HG02973 (cell line): ENCODE measurements at regions not wholly inside any gene's neighbourhood (a gene's known extent, or its start where the extent isn't known, plus 50 kb on each side); places are given as distances from the start of the nearest gene placed in this dataset.
A peak's percentile ranks its signal among the peaks of the same experiment; 100 is the strongest.
"Not testable (repeated sequence)": the region's sequence is repeated elsewhere in the genome, so short reads cannot be mapped to it uniquely, and the experiment has no call there.

Source experiments
- ATAC-seq: cut with Tn5 transposase; IDR thresholded peaks from one replicate; pipeline ENCODE4 v1.9.1; 2021; ENCODE audit warnings: moderate library complexity; ENCODE audit not compliant: unreplicated experiment

GRCh38 chr10:91002656-91003055, 81.8 kb upstream of the ANKRD1 start:
- ATAC-seq = no peak

DNA sequence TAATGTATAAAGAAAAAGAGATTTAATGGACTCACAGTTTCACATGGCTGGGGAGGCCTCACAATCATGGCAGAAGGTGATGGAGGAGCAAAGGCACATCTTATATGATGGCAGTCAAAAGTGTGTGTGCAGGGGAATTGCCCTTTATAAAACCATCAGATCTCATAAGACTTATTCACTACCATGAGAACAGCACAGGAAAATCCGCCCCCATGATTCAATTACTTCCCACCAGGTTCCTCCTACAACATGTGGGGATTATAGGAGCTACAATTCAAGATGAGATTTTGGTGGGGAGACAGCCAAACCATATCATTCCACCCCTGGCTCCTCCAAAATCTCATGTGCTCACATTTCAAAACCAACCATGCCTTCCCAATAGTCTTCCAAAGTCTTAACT, 82.5 kb upstream of the ANKRD1 start:
- ATAC-seq = not testable (repeated sequence)

GRCh38 chr10:91005276-91005675, 84.4 kb upstream of the ANKRD1 start:
- not testable (repeated sequence) for ATAC-seq

DNA sequence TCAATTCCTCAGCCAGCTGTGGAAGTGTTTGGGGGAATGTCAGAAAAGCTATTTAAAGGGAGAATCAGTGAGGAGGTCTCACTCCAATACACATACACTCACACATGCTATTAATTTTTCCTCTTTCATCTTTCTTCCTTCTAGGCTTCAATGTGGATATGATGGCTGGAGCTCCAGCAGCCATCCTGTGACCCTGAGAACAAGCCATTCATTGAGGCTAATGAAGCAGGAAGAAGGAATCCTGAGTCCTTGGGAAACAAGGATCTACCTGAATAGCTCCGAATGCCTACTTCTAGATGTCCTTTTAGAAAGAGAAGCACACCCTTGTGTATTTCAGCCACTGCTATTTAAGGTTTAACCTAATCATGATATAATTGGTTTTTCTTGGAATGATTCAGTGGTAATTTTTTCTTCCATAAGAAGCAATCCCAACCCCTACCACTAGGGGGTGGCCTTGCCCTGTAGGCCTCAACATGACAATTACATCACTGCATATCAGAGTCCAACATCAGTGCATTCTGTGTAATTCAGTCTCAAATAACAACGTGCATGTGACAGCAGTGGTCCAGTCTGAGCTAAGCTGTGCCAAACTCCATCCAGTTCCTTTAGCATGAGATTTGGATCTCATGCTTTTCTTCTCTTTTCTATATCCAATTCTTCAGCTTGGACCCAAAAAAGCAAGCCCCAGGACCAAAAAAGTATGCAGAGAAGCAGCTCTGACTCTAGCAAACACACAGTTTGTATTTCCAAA, 85.3 kb upstream of the ANKRD1 start:
- ATAC-seq = no peak

- ATAC-seq = peak; percentile 93
Observed at GRCh38 chr10:91006752-91007346, 86.0 kb upstream of the ANKRD1 start.

GRCh38 chr10:91007655-91008054, 86.8 kb upstream of the ANKRD1 start:
- ATAC-seq = no peak

- ATAC-seq = no peak
Observed at GRCh38 chr10:91009121-91009520, 88.2 kb upstream of the ANKRD1 start.

DNA sequence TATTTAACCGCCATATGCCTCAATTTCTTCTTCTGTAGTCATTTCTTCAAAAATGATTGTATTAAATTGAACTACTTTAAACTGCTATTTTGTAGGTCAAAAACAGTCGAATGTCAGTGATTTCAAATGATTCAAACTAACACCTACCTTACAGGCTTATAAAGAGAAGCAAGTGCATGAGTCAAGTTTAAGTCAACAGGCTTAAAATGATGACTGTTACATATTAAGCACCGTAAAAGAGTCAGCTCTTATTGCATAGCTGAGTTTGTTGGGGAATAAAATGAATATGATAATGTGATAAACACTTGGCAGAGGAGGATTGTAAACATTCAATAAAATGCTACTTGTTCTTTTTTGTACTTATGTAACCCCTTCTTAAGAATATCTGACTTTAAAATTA, 90.1 kb upstream of the ANKRD1 start:
- ATAC-seq = no peak

GRCh38 chr10:91012502-91012901, 91.6 kb upstream of the ANKRD1 start:
- no peak for ATAC-seq

- no peak for ATAC-seq
Observed at GRCh38 chr10:91013985-91014384, 93.1 kb upstream of the ANKRD1 start.

DNA sequence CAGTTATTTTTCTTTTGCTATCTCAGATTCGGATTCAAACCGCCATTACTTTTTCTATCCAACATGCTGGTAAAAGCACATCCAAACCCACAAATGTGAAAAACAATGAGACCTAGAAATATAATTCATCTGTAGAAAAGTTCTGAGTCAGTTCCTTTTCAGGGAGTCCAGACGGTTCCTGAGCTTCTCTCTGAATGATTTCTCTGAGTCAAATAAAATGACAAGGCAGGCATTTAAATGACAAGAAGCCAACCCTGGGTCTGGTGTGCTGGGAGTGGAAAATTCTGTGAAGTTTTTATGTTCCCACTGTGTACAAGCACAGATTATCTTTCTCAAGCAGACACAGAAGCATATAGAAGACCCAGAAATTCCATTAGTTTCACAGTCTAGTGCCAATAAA, 96.3 kb upstream of the ANKRD1 start:
- ATAC-seq = no peak

DNA sequence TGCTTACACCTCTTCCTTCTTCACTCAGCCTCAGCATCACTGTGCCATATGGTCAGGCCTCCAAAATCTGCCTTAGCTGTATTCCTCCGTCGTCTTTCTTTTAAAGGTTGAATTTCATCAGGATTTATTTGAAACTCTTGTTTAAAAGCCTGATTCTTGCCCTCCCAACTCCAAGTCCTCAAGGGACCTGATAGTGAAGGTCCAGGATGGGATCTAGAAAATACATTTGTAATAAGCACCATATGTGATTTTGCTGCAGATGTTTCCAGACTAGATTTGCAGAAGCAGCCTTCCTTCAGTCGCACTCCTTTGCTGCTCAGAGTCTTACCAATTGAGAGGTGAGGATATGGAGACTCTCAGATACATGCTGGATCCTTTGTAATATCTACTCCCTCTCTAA, 101.0 kb upstream of the ANKRD1 start:
- no peak for ATAC-seq

- ATAC-seq = no peak
Observed at GRCh38 chr10:91022390-91022789, 101.5 kb upstream of the ANKRD1 start.

- no peak for ATAC-seq
Observed at GRCh38 chr10:91022924-91023699, 102.2 kb upstream of the ANKRD1 start.

GRCh38 chr10:91023700-91024398, 103.0 kb upstream of the ANKRD1 start:
- ATAC-seq = no peak

- ATAC-seq = no peak
Observed at GRCh38 chr10:91024541-91024940, 103.7 kb upstream of the ANKRD1 start.

GRCh38 chr10:91032611-91033206, 111.8 kb upstream of the ANKRD1 start:
- ATAC-seq = no peak

DNA sequence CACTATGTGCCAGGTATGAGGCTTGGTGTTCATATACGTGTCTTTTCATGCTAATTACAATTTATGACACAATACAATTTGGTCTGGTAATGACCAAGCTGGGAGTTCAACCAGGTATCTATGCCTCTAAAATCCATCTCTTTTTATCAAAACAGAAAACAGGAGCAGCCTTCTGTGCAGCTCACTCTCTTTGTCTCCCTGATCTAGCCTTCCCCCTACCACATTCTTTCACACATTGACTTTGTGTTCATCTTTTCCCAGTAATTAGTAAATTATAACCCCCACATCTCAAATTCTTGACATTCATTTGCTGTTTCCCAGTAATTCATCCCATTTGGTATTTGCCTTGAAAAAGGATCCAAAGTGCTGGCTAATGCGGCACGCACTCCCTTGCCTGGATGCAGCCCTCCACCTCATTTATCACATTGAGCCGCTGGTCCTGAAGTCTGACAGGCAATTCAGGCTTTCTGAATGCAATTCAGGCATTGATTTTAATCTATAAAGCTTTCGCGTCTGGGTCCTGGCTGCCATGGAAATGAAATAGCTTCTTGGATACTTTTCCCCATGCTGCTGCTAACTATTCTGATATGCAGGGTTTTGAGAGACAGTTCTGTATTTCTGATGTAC, 112.5 kb upstream of the ANKRD1 start:
- ATAC-seq = no peak

GRCh38 chr10:91034042-91034441, 113.2 kb upstream of the ANKRD1 start:
- ATAC-seq = no peak

DNA sequence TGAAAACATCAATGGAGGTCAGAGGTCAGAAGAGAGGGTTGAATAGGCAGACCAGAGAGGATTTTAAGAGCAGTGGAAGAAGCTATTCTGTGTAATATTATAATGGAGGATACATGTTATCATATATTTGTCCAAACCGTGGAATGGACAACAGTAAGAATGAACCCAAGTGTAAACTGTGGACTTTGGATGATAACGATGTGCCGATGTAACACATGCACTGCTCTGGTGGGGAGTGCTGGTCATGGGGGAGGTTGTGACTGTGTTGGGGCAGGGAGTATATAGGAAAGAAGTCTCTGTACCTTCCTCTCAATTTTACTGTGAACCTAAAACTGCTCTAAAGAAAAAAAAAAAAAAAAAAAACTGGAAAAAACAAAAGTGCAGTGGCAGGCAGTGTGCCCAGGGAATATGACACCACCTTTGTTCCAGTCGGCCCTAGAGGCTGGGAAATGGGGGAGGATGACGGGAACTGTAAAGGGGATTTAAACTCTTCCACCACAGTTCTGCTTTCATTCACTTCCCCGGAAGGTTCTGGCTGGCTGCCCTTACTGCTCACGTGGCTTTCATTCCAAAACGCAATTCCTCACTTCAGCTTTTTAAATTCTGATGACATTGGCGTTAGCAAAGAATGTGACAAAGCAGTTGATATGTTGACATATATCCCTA, 113.7 kb upstream of the ANKRD1 start:
- no peak for ATAC-seq
